NCI-H2107 (cell line): ENCODE measurements at regions not wholly inside any gene's neighbourhood (a gene's known extent, or its start where the extent isn't known, plus 50 kb on each side); places are given as distances from the start of the nearest gene placed in this dataset.
"Not testable (repeated sequence)": the region's sequence is repeated elsewhere in the genome, so short reads cannot be mapped to it uniquely, and the experiment has no call there.

ENCODE experiments used
- DNase-seq: peaks from one replicate; lab custom pipeline; 2025; lab: John Stamatoyannopoulos, UW

- no peak for DNase-seq
Observed at GRCh38 chr7:153523320-153524015, 528.7 kb upstream of the DPP6 start.

GRCh38 chr7:153524070-153524601, 528.1 kb upstream of the DPP6 start:
- DNase-seq, result no peak

GRCh38 chr7:153529100-153529499, 523.1 kb upstream of the DPP6 start:
- no peak for DNase-seq

- no peak for DNase-seq
Observed at GRCh38 chr7:153529651-153530165, 522.5 kb upstream of the DPP6 start.

- no peak for DNase-seq
Observed at GRCh38 chr7:153530441-153530840, 521.8 kb upstream of the DPP6 start.

- DNase-seq, result no peak
Observed at GRCh38 chr7:153532326-153532725, 519.9 kb upstream of the DPP6 start.

- DNase-seq, result no peak
Observed at GRCh38 chr7:153537271-153537670, 514.9 kb upstream of the DPP6 start.

DNA sequence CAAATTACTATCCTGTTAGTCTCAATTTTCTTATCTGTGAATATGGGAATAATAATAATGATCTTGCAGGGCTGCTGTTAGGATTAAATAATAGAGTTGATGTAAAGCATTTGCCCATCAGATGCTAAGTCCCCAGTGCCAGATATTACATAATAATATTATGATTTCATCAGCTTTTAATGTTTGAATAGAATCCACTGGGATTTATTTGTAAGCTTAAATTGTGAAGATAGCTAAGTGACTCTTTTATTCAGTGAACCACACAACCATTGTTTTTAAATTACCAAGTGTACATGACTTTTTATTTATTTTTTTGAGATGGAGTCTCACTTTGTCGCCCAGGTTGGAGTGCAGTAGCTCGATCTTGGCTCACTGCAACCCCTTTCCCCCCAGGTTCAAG, 510.3 kb upstream of the DPP6 start:
- DNase-seq, result no peak

DNA sequence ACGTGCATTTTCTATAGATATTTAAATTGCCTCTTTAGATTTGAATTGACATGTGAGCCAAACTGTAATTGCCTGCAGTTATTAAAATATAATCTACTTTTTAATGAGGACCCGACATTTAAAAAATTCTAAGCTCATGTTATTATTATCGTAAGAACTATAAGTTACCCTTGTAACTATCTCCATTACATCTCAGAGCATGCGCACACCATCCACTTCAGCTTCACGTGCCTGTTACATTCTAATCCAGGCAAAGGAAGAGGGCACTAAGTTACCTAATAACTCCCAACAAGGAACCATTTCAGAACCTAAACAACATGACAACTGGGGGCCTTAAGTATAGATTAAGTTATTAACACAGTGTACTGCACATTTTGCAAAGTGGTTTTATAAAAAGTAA, 509.0 kb upstream of the DPP6 start:
- DNase-seq, result no peak

DNA sequence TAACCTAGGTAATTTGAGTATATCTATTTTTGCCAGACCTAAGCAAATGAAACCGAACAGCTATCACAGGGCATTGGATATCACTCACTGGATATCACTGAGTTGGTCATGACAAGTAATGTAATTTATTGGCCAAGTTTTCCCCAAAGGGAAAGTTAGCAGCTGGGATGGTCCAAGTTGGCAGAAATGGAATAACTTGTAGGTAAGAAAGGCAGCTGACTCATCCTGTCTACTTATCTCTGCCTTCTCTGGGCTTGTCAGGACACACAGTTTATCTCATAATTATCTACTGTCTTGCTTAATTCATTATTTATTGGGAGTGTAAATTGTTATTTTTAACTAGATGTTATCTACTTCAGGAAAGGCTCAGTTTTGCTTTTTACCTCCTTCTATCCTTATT, 502.0 kb upstream of the DPP6 start:
- DNase-seq, result no peak

DNA sequence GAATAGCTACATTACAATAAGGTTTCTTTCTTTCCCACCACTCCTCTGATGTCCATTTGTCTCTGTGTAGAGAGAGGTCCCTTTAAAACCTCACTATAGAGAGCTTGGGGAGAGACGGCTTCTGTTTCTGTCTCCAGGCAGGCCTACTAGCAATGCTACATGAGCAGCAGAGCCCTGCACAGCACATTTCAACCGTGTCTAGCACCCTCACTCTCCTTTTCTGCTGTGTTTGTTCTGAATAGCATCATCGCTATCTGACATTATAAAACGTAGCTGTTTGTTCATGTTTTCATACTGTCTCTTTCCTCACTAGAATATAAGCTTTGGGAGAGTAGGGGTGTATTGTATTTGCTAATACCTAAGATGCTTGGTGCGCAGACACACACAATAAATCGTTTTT, 487.8 kb upstream of the DPP6 start:
- no peak for DNase-seq

GRCh38 chr7:153566324-153566723, 485.9 kb upstream of the DPP6 start:
- DNase-seq, result no peak

DNA sequence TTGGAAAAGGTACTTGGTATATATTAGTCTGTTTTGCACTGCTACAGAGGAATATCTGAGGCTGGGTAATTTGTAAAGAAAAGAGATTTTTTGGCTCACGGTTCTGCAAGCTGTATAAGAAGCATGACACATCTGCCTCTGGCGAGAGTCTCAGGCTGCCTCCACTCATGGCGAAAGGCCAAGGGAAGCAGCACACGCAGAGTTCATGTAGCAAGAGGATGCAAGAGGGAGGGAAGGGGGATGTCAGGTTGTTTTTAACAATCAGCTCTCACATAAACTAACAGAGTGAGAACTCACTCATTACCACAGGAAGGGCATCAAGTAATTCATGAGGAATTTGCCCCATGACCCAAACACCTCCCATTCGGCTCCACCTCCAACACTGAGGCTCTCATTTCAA, 484.8 kb upstream of the DPP6 start:
- DNase-seq, result no peak

- DNase-seq, result not testable (repeated sequence)
Observed at GRCh38 chr7:153569520-153569919, 482.7 kb upstream of the DPP6 start.

DNA sequence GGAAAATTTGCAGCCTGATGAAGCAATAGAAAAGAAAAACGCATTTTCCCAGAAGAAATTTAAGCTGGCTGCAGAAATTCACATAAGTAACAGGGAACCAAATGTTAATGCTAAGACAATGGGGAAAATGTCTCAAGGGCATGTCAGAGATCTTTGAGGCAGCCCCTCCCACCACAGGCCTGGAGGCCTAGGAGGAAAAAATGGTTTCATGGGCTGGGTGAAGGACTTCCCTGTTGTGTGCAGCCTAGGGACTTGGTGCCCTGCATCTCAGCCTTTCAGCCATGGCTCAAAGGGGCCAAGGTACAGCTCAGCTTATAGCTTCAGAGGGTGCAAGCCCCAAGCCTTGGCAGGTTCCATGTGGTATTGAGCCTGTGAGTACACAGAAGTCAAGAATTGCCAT, 476.1 kb upstream of the DPP6 start:
- DNase-seq, result no peak

- DNase-seq, result no peak
Observed at GRCh38 chr7:153581419-153581818, 470.8 kb upstream of the DPP6 start.

DNA sequence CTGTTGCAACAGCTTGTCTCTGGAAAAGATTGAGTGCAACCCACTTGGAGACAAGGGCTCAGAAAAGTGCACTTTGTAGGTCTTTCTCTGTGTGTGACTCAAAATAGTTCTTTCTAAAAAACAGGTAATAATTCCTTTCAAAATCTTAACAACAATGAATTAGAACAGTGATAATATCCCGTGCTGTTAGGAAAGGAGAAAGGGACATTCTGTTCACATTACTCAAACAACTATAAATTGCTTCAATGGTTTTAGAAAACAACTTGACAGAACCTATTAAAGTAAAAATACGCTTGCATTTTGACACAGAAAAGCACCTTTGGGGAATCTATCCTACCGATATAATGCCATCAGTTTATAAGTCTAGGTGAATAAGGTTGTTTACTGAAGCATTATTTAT, 468.1 kb upstream of the DPP6 start:
- DNase-seq, result no peak

GRCh38 chr7:153588586-153588985, 463.6 kb upstream of the DPP6 start:
- no peak for DNase-seq

GRCh38 chr7:153590136-153590535, 462.1 kb upstream of the DPP6 start:
- DNase-seq, result no peak

DNA sequence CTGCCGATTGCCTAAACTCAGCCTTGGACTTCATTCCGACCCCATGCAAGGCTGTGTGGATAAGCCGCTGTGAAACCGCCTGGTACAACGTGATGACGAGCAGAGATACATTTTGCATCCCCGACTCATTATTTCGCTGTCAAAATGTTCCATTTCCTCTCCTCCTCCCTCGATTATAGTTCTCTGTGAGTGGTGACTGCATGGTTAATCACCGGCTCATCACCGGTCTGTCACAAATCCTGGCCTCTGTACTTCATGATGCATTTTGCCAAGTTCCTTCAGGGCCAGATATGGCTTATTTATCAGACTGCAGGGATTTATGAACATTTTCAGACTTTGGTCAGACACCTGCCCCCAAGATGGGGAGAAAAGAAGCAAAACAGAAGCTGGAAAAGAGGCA, 461.6 kb upstream of the DPP6 start:
- no peak for DNase-seq

DNA sequence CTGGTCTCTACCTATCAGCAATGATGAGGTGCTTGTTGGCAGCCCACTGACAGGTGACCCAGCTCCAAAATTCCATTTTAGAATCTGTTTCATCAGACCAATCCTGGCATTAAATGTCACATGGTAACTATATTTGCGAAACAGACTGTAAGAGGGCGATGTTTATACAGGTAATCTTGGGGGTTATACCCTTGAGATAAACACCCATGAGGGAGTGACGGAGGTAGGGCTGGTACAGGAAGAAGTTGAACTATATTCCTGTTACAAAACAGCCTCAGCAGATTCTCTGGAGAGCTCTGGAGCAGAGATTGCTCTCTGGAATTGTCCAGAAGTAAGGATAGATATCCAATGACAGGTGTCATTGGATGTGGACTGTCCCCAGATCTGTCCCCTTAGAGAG, 444.8 kb upstream of the DPP6 start:
- no peak for DNase-seq

DNA sequence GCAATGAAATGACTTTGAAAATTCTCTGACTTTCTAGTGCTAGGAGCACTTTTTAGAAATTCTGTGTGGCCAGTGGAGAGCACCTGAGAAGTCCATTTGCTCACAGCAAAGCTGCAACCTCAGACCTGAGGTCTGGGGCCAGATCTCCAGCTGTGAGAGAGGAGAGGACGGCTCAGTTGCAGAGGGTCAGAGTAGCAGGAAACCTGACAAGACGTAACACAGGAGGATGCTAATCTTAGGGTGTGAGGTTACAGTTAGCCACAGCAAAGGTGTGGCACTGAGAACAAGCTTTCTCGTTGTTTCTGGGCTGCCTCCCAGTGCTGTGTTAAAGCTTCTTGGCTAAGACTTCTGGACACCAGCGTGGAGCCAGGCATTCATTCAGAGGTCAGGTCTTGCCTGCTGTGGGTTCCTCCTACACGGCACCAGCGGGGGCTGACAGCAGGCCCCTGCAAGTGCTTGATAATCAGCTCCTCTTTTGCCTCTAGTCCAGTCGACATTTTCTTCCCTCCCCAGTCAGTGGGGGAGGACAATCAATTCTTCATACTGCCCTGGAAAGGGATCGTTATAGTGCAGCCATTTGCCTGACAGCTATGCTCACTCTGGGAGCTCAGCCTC, 435.4 kb upstream of the DPP6 start:
- DNase-seq, result no peak

DNA sequence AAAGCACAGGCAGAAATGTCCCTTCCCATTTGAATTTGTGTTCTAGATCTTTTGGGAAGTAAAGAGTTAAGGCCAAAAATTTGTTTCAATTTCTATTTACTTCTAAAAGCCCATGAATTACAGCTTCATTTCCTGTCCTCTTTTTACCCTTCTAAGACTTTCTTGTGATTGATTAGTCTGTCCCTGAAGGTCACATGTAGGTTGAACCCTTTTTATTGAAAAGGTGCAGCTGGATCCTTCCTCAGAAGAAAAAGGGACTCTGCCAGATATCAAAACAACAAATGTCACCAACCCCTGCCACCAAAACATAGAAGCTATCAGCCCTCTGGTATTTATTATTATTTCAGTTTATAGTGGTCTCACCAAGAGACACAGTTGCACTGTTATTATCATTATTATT, 424.9 kb upstream of the DPP6 start:
- no peak for DNase-seq

- DNase-seq, result no peak
Observed at GRCh38 chr7:153628406-153628805, 423.8 kb upstream of the DPP6 start.
